HepG2 (cell line): ENCODE measurements at regions not wholly inside any gene's neighbourhood (a gene's known extent, or its start where the extent isn't known, plus 50 kb on each side); places are given as distances from the start of the nearest gene placed in this dataset.

Experiments
- ATF3 ChIP-seq: sonication (generic); formaldehyde crosslinking; IDR thresholded peaks from 2 replicates; pipeline ENCODE4 v1.4.0; 2020; ENCODE audit warnings: missing genetic modification reagents
- CTCF ChIP-seq: sonication (generic); formaldehyde crosslinking; IDR thresholded peaks from 2 replicates; pipeline ENCODE4 v1.5.0; 2020; ENCODE audit warnings: mild to moderate bottlenecking, missing genetic modification reagents, moderate library complexity
- FIP1L1 ChIP-seq: fragments of 200-400 bp; formaldehyde crosslinking; IDR thresholded peaks from 2 replicates; pipeline ENCODE4 v1.6.1; 2018; ENCODE audit warnings: low read depth, mild to moderate bottlenecking, low read length, moderate library complexity, borderline replicate concordance; ENCODE audit not compliant: insufficient read depth
- FOXA1 ChIP-seq, 2 experiments: fragments of 450-650 bp in 1 of 2; sonication (generic) in 1 of 2; formaldehyde crosslinking in 1 of 2; IDR thresholded peaks; 2 replicates each; pipeline versions ENCODE4 v1.4.0 to v1.6.1; 2016 to 2020; ENCODE audit warnings: missing genetic modification reagents in 1 of 2
- FOXP1 ChIP-seq, 2 experiments: fragments of 450-650 bp in 1 of 2; IDR thresholded peaks; 2 replicates each; pipeline ENCODE4 v1.6.1; 2017 to 2018; ENCODE audit warnings: antibody characterized with exemption in 1 of 2
- MAZ ChIP-seq, 2 experiments: sonication (generic) in 1 of 2; formaldehyde crosslinking in 1 of 2; IDR thresholded peaks; 2 replicates each; pipeline versions ENCODE4 v1.5.0 to v1.6.1; 2012 to 2020; ENCODE audit warnings: low read depth in 2 of 2, mild to moderate bottlenecking in 2 of 2, borderline replicate concordance in 1 of 2, improper control_type of control experiment in 1 of 2, low read length in 1 of 2, missing genetic modification reagents in 1 of 2, moderate library complexity in 1 of 2
- SAFB2 ChIP-seq: sonication (generic); formaldehyde crosslinking; IDR thresholded peaks from 2 replicates; pipeline ENCODE4 v1.5.1; 2020; ENCODE audit warnings: missing genetic modification reagents, low read depth, mild to moderate bottlenecking, borderline replicate concordance
- SNAPC4 ChIP-seq: sonication (generic); formaldehyde crosslinking; IDR thresholded peaks from 2 replicates; pipeline ENCODE4 v1.4.0; 2020; ENCODE audit warnings: mild to moderate bottlenecking, missing genetic modification reagents
- ZBTB37 ChIP-seq: sonication (generic); formaldehyde crosslinking; IDR thresholded peaks from 2 replicates; pipeline ENCODE4 v1.4.0; 2020; ENCODE audit warnings: mild to moderate bottlenecking, missing genetic modification reagents
- ZNF225 ChIP-seq: sonication (generic); formaldehyde crosslinking; IDR thresholded peaks from 2 replicates; pipeline ENCODE4 v1.4.0; 2020; ENCODE audit warnings: mild to moderate bottlenecking, missing genetic modification reagents
- ZNF512 ChIP-seq: sonication (generic); formaldehyde crosslinking; IDR thresholded peaks from 2 replicates; pipeline ENCODE4 v1.4.0; 2020; ENCODE audit warnings: mild to moderate bottlenecking, missing genetic modification reagents
- ZNF558 ChIP-seq: sonication (generic); formaldehyde crosslinking; IDR thresholded peaks from 2 replicates; pipeline ENCODE4 v1.9.0; 2022; ENCODE audit warnings: mild to moderate bottlenecking, missing genetic modification reagents, borderline replicate concordance

GRCh38 chr21:14319805-14320204 is 63.1 kb downstream of the HSPA13 start:
- TF ChIP-seq SNAPC4 (CRISPR knock-in tag) (no peak), ZBTB37 (CRISPR knock-in tag) (no peak), SAFB2 (CRISPR knock-in tag) (no peak), FOXP1 (IDR thresholded peaks at IDR 0.05) (no peak), FOXP1 (CRISPR knock-in tag; IDR thresholded peaks at IDR 0.05) (no peak), ATF3 (no peak), FIP1L1 (no peak), ZNF225 (no peak), ZNF558 (CRISPR knock-in tag) (no peak), CTCF (no peak), MAZ (IDR thresholded peaks at IDR 0.05; ENCODE audit: borderline replicate concordance, low read depth, low read length) (no peak), MAZ (CRISPR knock-in tag; IDR thresholded peaks at IDR 0.05; ENCODE audit: low read depth) (no peak), ZNF512 (CRISPR knock-in tag) (no peak), FOXA1 (IDR thresholded peaks at IDR 0.05) (no peak), FOXA1 (CRISPR knock-in tag; IDR thresholded peaks at IDR 0.05) (no peak)
